GM11168 (cell line): ENCODE measurements at regions not wholly inside any gene's neighbourhood (a gene's known extent, or its start where the extent isn't known, plus 50 kb on each side); places are given as distances from the start of the nearest gene placed in this dataset.

ENCODE experiments used
- in situ Hi-C: fragments of 300-500 bp; cut with MboI; formaldehyde crosslinking; loops from one replicate; pipeline ENCODE4 v1.12.0; 2022; ENCODE audit warnings: low sequenced_read_pairs; ENCODE audit not compliant: unreplicated experiment

- in situ Hi-C loops, result no loop called here
Measured at GRCh38 chr6:145012039-145012662, 723.2 kb downstream of the EPM2A start.

- in situ Hi-C loops, result no loop called here
Measured at GRCh38 chr6:145015739-145016558, 719.4 kb downstream of the EPM2A start.

- in situ Hi-C loops, result no loop called here
Measured at GRCh38 chr6:145017051-145017450, 718.3 kb downstream of the EPM2A start.

GRCh38 chr6:145017516-145017915 lies 717.8 kb downstream of the EPM2A start:
- in situ Hi-C loops, result no loop called here

GRCh38 chr6:145018027-145018426 lies 717.3 kb downstream of the EPM2A start:
- in situ Hi-C loops, result no loop called here

- in situ Hi-C loops, result no loop called here
Measured at GRCh38 chr6:145020114-145020513, 715.2 kb downstream of the EPM2A start.

- in situ Hi-C loops, result no loop called here
Measured at GRCh38 chr6:145020543-145020942, 714.8 kb downstream of the EPM2A start.

GRCh38 chr6:145022199-145022796 lies 713.0 kb downstream of the EPM2A start:
- in situ Hi-C loops, result no loop called here

- in situ Hi-C loops, result no loop called here
Measured at GRCh38 chr6:145023116-145023726, 712.1 kb downstream of the EPM2A start.

- in situ Hi-C loops, result no loop called here
Measured at GRCh38 chr6:145025488-145025887, 709.8 kb downstream of the EPM2A start.

- in situ Hi-C loops, result no loop called here
Measured at GRCh38 chr6:145026267-145026679, 709.0 kb downstream of the EPM2A start.

GRCh38 chr6:145028144-145028818 lies 707.0 kb downstream of the EPM2A start:
- in situ Hi-C loops, result no loop called here

GRCh38 chr6:145031001-145031400 lies 704.3 kb downstream of the EPM2A start:
- in situ Hi-C loops, result no loop called here

- in situ Hi-C loops, result no loop called here
Measured at GRCh38 chr6:145031962-145032361, 703.4 kb downstream of the EPM2A start.

GRCh38 chr6:145032562-145033145 lies 702.7 kb downstream of the EPM2A start:
- in situ Hi-C loops, result no loop called here

GRCh38 chr6:145034664-145035063 lies 700.7 kb downstream of the EPM2A start:
- in situ Hi-C loops, result no loop called here

GRCh38 chr6:145036236-145036635 lies 699.1 kb downstream of the EPM2A start:
- in situ Hi-C loops, result no loop called here

- in situ Hi-C loops, result no loop called here
Measured at GRCh38 chr6:145036848-145037567, 698.3 kb downstream of the EPM2A start.

GRCh38 chr6:145042559-145042958 lies 692.8 kb downstream of the EPM2A start:
- in situ Hi-C loops, result no loop called here
